CD4-positive, alpha-beta T cell (primary cell): ENCODE measurements at regions not wholly inside any gene's neighbourhood (a gene's known extent, or its start where the extent isn't known, plus 50 kb on each side); places are given as distances from the start of the nearest gene placed in this dataset.

Experiments
- ATAC-seq: fragments of 200-7000 bp; cut with Tn5 transposase; one replicate; pipeline ENCODE4 v1.10.0; 2022; ENCODE audit warnings: mild to moderate bottlenecking; ENCODE audit not compliant: poor library complexity
- CTCF ChIA-PET: fragments of 350-600 bp; sonication (Branson Sonifier 250); formaldehyde crosslinking; loops from one replicate; lab custom pipeline; 2021; ENCODE audit warnings: antibody characterized with exemption, inconsistent platforms; lab: Charles Lee
- POLR2A ChIA-PET: fragments of 350-600 bp; sonication (Branson Sonifier 250); formaldehyde crosslinking; loops from one replicate; lab custom pipeline; 2021; ENCODE audit warnings: antibody characterized with exemption, inconsistent platforms; lab: Charles Lee
- DNase-seq, 14 experiments: peaks; one replicate each; pipeline ENCODE4 v3.0.0-alpha.2; 2013 to 2020; ENCODE audit warnings: mixed read lengths in 2 of 14
- H3K27ac ChIP-seq, 2 donors: one replicate each; pipeline versions ENCODE4 v1.5.1 to v1.7.0; 2013; ENCODE audit warnings: low read length in 2 of 2, low read depth in 1 of 2, mild to moderate bottlenecking in 1 of 2
- H3K27me3 ChIP-seq, 2 experiments: 1 replicate in 1 of 2; 2 replicates in 1 of 2; pipeline versions ENCODE4 v1.6.1 to v1.7.0; 2013; ENCODE audit warnings: low read length in 2 of 2, control low read depth in 1 of 2, mild to moderate bottlenecking in 1 of 2, moderate library complexity in 1 of 2; ENCODE audit not compliant: insufficient read depth in 2 of 2, control insufficient read depth in 1 of 2
- H3K36me3 ChIP-seq: one replicate; pipeline ENCODE4 v1.6.1; 2013; ENCODE audit warnings: low read length, control low read depth; ENCODE audit not compliant: insufficient read depth
- H3K4me1 ChIP-seq: one replicate; pipeline ENCODE4 v1.6.1; 2013; ENCODE audit warnings: low read length, control low read depth; ENCODE audit not compliant: insufficient read depth
- H3K4me3 ChIP-seq: one replicate; pipeline ENCODE4 v1.5.1; 2013; ENCODE audit warnings: mild to moderate bottlenecking, low read length, moderate library complexity
- H3K9me3 ChIP-seq, 2 experiments: 1 replicate in 1 of 2; 2 replicates in 1 of 2; pipeline versions ENCODE4 v1.6.1 to v1.7.0; 2013; ENCODE audit warnings: low read length in 2 of 2, mild to moderate bottlenecking in 2 of 2, control low read depth in 1 of 2, moderate library complexity in 1 of 2; ENCODE audit not compliant: control insufficient read depth in 1 of 2, insufficient read depth in 1 of 2
- H3K27ac Mint-ChIP-seq: one replicate; pipeline ENCODE4 v1.8.0; 2020; ENCODE audit warnings: mixed read lengths
- H3K27me3 Mint-ChIP-seq: one replicate; pipeline ENCODE4 v1.8.0; 2021; ENCODE audit warnings: mixed read lengths
- H3K36me3 Mint-ChIP-seq: one replicate; pipeline ENCODE4 v1.8.0; 2021; ENCODE audit warnings: low read depth, mixed read lengths
- H3K4me1 Mint-ChIP-seq: one replicate; pipeline ENCODE4 v1.8.0; 2021; ENCODE audit warnings: low read depth, mixed read lengths
- H3K4me3 Mint-ChIP-seq: one replicate; pipeline ENCODE4 v1.8.0; 2020; ENCODE audit warnings: mild to moderate bottlenecking, mixed read lengths
- H3K9me3 Mint-ChIP-seq: one replicate; pipeline ENCODE4 v1.8.0; 2020; ENCODE audit warnings: mixed read lengths
- intact Hi-C, 2 experiments: fragments of 100-400 bp; cut with DNase I in 1 of 2; cut with micrococcal nuclease in 1 of 2; formaldehyde crosslinking; loops; one replicate each; pipeline versions ENCODE4 v1.15.1 to v1.9.0; 2023 to 2025; cut with DNase I, micrococcal nuclease
- TF ChIP-seq, protein P1 (sequence below): fragments of 200-600 bp; IDR thresholded peaks from one replicate; pipeline ENCODE4 v1.8.0; 2022; ENCODE audit warnings: antibody characterized with exemption, mild to moderate bottlenecking

DNA sequence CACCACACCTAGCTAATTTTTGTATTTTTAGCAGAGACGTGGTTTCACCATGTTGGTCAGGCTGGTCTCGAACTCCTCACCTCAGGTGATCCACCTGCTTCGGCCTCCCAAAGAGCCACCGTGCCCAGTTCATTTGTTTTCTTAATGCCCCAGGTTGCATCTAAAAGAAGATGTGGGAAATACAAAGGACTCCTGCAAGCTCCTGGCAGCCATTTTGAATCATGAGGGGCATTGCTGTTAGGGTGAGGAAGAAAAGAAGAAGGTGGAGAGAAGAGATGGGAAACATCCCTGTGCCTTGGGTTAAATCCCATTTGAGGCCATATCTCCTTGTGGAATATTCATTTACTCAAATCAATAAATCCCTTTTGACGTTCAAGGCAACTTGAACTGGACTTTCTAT lies 365.3 kb upstream of the ERCC4 start:
- Histone ChIP-seq H3K27ac (no peak overlapping the region), H3K9me3 (no peaks in the 10 kb centered on the region), H3K27me3 (no peaks in the 10 kb centered on the region), H3K4me1 (no peaks in the 10 kb centered on the region), H3K36me3 (no peaks in the 10 kb centered on the region), H3K4me3 (no peak overlapping the region)
- no peaks in the 10 kb centered on the region for H3K4me1 Mint-ChIP-seq
- POLR2A ChIA-PET, result no interaction called here
- TF ChIP-seq, protein P1, sequence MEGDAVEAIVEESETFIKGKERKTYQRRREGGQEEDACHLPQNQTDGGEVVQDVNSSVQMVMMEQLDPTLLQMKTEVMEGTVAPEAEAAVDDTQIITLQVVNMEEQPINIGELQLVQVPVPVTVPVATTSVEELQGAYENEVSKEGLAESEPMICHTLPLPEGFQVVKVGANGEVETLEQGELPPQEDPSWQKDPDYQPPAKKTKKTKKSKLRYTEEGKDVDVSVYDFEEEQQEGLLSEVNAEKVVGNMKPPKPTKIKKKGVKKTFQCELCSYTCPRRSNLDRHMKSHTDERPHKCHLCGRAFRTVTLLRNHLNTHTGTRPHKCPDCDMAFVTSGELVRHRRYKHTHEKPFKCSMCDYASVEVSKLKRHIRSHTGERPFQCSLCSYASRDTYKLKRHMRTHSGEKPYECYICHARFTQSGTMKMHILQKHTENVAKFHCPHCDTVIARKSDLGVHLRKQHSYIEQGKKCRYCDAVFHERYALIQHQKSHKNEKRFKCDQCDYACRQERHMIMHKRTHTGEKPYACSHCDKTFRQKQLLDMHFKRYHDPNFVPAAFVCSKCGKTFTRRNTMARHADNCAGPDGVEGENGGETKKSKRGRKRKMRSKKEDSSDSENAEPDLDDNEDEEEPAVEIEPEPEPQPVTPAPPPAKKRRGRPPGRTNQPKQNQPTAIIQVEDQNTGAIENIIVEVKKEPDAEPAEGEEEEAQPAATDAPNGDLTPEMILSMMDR, result no peak
- CTCF ChIA-PET, result no interaction called here
- H3K4me3 Mint-ChIP-seq, result no peak overlapping the region
- no peaks in the 10 kb centered on the region for H3K27me3 Mint-ChIP-seq
- H3K27ac Mint-ChIP-seq, result no peak overlapping the region
- no peaks in the 10 kb centered on the region for H3K36me3 Mint-ChIP-seq
- ATAC-seq (no peak), DNase-seq (no peak)
- intact Hi-C loops, result no loop called here
- H3K9me3 Mint-ChIP-seq, result peaks cover 4% of the 10 kb centered on the region

DNA sequence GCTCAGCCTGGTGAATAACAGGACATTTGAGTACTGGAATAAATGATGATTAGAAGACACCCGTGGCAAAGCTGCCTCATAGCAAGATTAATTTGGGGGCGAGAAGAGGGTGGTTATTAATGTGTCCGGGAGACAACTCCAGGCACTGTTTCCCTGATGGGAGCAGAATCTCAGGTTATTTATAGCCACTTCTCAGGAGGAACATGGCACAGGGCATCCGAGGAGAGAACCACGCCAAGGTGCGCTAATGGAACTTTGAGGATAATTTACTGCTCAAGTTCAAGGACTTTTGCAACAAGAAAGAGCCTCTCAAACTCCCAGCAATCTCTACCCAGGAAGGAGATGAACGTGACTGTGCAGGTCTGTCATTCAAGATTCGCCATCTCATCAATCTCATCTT lies 362.5 kb upstream of the ERCC4 start:
- no peak overlapping the region for H3K4me3 ChIP-seq
- H3K27ac Mint-ChIP-seq, result no peak overlapping the region
- TF ChIP-seq, protein P1, result no peak
- peaks cover 4% of the 10 kb centered on the region for H3K9me3 Mint-ChIP-seq
- H3K4me1 ChIP-seq, result no peaks in the 10 kb centered on the region
- no peaks in the 10 kb centered on the region for H3K27me3 ChIP-seq
- intact Hi-C loops, result no loop called here
- DNase-seq (no peak), ATAC-seq (no peak)
- no peaks in the 10 kb centered on the region for H3K36me3 ChIP-seq
- no peak overlapping the region for H3K4me3 Mint-ChIP-seq
- no peaks in the 10 kb centered on the region for H3K27me3 Mint-ChIP-seq
- peaks cover 0 to 8% of the 10 kb centered on the region in 2 experiments for H3K9me3 ChIP-seq
- CTCF ChIA-PET, result no interaction called here
- no peak overlapping the region for H3K27ac ChIP-seq
- POLR2A ChIA-PET, result no interaction called here
- H3K36me3 Mint-ChIP-seq, result no peaks in the 10 kb centered on the region
- no peaks in the 10 kb centered on the region for H3K4me1 Mint-ChIP-seq

- no peak for ATAC-seq
- H3K27ac Mint-ChIP-seq, result no peak overlapping the region
- POLR2A ChIA-PET, result no interaction called here
These were observed 361.2 kb upstream of the ERCC4 start for GRCh38 chr16:13558752-13559151.

More at GRCh38 chr16:13558752-13559151, 361.2 kb upstream of the ERCC4 start:
- Histone ChIP-seq H3K9me3 (peaks cover 0 to 8% of the 10 kb centered on the region in 2 experiments), H3K27me3 (no peaks in the 10 kb centered on the region), H3K36me3 (no peaks in the 10 kb centered on the region), H3K27ac (no peak overlapping the region), H3K4me3 (no peak overlapping the region), H3K4me1 (no peaks in the 10 kb centered on the region)
- intact Hi-C loops, result no loop called here
- H3K36me3 Mint-ChIP-seq, result no peaks in the 10 kb centered on the region
- TF ChIP-seq, protein P1, result no peak
- no peaks in the 10 kb centered on the region for H3K27me3 Mint-ChIP-seq
- H3K4me1 Mint-ChIP-seq, result no peaks in the 10 kb centered on the region
- CTCF ChIA-PET, result no interaction called here
- H3K4me3 Mint-ChIP-seq, result no peak overlapping the region
- DNase-seq, result no peak
- H3K9me3 Mint-ChIP-seq, result no peaks in the 10 kb centered on the region
